ENCODE measurements at regions not wholly inside any gene's neighbourhood (a gene's known extent, or its start where the extent isn't known, plus 50 kb on each side); places are given as distances from the start of the nearest gene placed in this dataset.

- no peak for TF ChIP-seq CTCF (IDR thresholded peaks at IDR 0.05; ENCODE audit: poor library complexity)
- TF ChIP-seq EZH2 (IDR thresholded peaks at IDR 0.05; ENCODE audit: borderline replicate concordance): no peak
- TF ChIP-seq EZH2phosphoT487 (IDR thresholded peaks at IDR 0.05; ENCODE audit: low read depth, severe bottlenecking, unreplicated experiment): no peak
Observed at GRCh38 chr6:6843057-6843627, 254.6 kb downstream of the LY86 start.
